PC-3 (cell line): ENCODE measurements at regions not wholly inside any gene's neighbourhood (a gene's known extent, or its start where the extent isn't known, plus 50 kb on each side); places are given as distances from the start of the nearest gene placed in this dataset.

Experiments used
- ATAC-seq: fragments of 200-7000 bp; cut with Tn5 transposase; 2 replicates; pipeline ENCODE4 v1.9.1; 2020; ENCODE audit warnings: mild to moderate bottlenecking, moderate library complexity
- BruUV-seq: library from RNA; stranded (reverse); fragments of 400-500 nt; replicated peaks from 2 replicates; lab custom pipeline; 2021; lab: Mats Ljungman, UMichigan
- CTCF ChIA-PET: fragments of 300-600 bp; sonication (Branson Sonifier 250); formaldehyde crosslinking; loops from one replicate; lab custom pipeline; 2022; ENCODE audit warnings: antibody characterized with exemption; lab: Charles Lee
- POLR2A ChIA-PET: fragments of 300-600 bp; sonication (Branson Sonifier 250); formaldehyde crosslinking; loops from one replicate; lab custom pipeline; 2022; ENCODE audit warnings: antibody characterized with exemption; ENCODE audit not compliant: unreplicated experiment; lab: Charles Lee
- DNase-seq: peaks from one replicate; pipeline ENCODE4 v3.0.0-alpha.2; 2015
- H2AFZ ChIP-seq: fragments of 300-600 bp; sonication (generic); 2 replicates; pipeline ENCODE4 v1.6.0; 2016; ENCODE audit warnings: antibody characterized with exemption, low read length
- H3F3A ChIP-seq: fragments of 300-600 bp; sonication (generic); one replicate; pipeline ENCODE4 v1.6.0; 2017; ENCODE audit warnings: antibody characterized with exemption, low read length, control low read depth, mild to moderate bottlenecking; ENCODE audit not compliant: unreplicated experiment
- H3K27ac ChIP-seq: fragments of 300-600 bp; sonication (generic); 2 replicates; pipeline ENCODE4 v1.5.1; 2016; ENCODE audit warnings: mild to moderate bottlenecking, low read length
- H3K27me3 ChIP-seq: fragments of 300-600 bp; sonication (generic); 2 replicates; pipeline ENCODE4 v1.6.1; 2016; ENCODE audit warnings: low read length, mixed read lengths
- H3K36me3 ChIP-seq: fragments of 300-600 bp; sonication (generic); 2 replicates; pipeline ENCODE4 v1.6.1; 2016; ENCODE audit warnings: low read depth, mixed run types, low read length, mixed read lengths
- H3K4me1 ChIP-seq: fragments of 300-600 bp; sonication (generic); 2 replicates; pipeline ENCODE4 v1.5.1; 2016; ENCODE audit warnings: low read length; ENCODE audit not compliant: insufficient read depth
- H3K4me2 ChIP-seq: fragments of 300-600 bp; sonication (generic); 2 replicates; pipeline ENCODE4 v1.6.0; 2016; ENCODE audit warnings: low read length
- H3K4me3 ChIP-seq: fragments of 300-600 bp; sonication (generic); 2 replicates; pipeline ENCODE4 v1.5.1; 2016; ENCODE audit warnings: mild to moderate bottlenecking, low read length, mixed read lengths
- H3K79me2 ChIP-seq: fragments of 300-600 bp; sonication (generic); 2 replicates; pipeline ENCODE4 v1.6.1; 2017; ENCODE audit warnings: low read length, mixed read lengths
- H3K9ac ChIP-seq: fragments of 300-600 bp; sonication (generic); 2 replicates; pipeline ENCODE4 v1.6.0; 2016; ENCODE audit warnings: mild to moderate bottlenecking, low read length
- H3K9me2 ChIP-seq: fragments of 300-600 bp; sonication (generic); replicated peaks from 2 replicates; pipeline ENCODE4 v1.6.1; 2016; ENCODE audit warnings: mixed run types, low read length, mixed read lengths
- H3K9me3 ChIP-seq: fragments of 300-600 bp; sonication (generic); 2 replicates; pipeline ENCODE4 v1.6.1; 2016; ENCODE audit warnings: low read length, mixed read lengths
- H4K20me1 ChIP-seq: fragments of 300-600 bp; sonication (generic); 2 replicates; pipeline ENCODE4 v1.6.1; 2016; ENCODE audit warnings: low read length, mixed read lengths
- CTCF ChIP-seq: fragments of 300-600 bp; sonication (generic); conservative IDR thresholded peaks from 2 replicates; pipeline ENCODE4 v1.5.1; 2017; ENCODE audit warnings: antibody characterized with exemption, low read depth, mild to moderate bottlenecking, low read length
- EZH2 ChIP-seq: fragments of 300-600 bp; sonication (generic); IDR thresholded peaks from one replicate; pipeline ENCODE4 v1.6.1; 2017; ENCODE audit warnings: antibody characterized with exemption, mild to moderate bottlenecking, low read length; ENCODE audit not compliant: unreplicated experiment
- EZH2phosphoT487 ChIP-seq: fragments of 300-600 bp; sonication (generic); IDR thresholded peaks from 2 replicates; pipeline ENCODE4 v1.6.1; 2018; ENCODE audit warnings: mild to moderate bottlenecking, antibody characterized with exemption, low read length, borderline replicate concordance
- intact Hi-C: fragments of 100-400 bp; cut with micrococcal nuclease; formaldehyde crosslinking; loops from 2 replicates; pipeline ENCODE4 v1.9.0; 2023

- H3K4me2 ChIP-seq: no peak overlapping the region
- no peaks in the 10 kb centered on the region for H3K9me2 ChIP-seq
- H3K9ac ChIP-seq: no peak overlapping the region
- H3F3A ChIP-seq: no peaks in the 10 kb centered on the region
- no peaks in the 10 kb centered on the region for H3K9me3 ChIP-seq
- TF ChIP-seq EZH2 (no peak), EZH2phosphoT487 (no peak), CTCF (no peak)
- no peaks in the 10 kb centered on the region for H3K27me3 ChIP-seq
- intact Hi-C loops: no loop called here
- no peaks in the 10 kb centered on the region for H3K79me2 ChIP-seq
- ChIA-PET CTCF (no interaction called here), POLR2A (no interaction called here)
- no peak overlapping the region for H2AFZ ChIP-seq
- DNase-seq (peak; percentile 16), ATAC-seq (peak; percentile 49; the same call in 1 of the 2 replicates)
- H4K20me1 ChIP-seq: no peaks in the 10 kb centered on the region
- no peaks in the 10 kb centered on the region for H3K36me3 ChIP-seq
- no TSS peak for BruUV-seq
- no peak overlapping the region for H3K27ac ChIP-seq
- no peak overlapping the region for H3K4me3 ChIP-seq
- no peaks in the 10 kb centered on the region for H3K4me1 ChIP-seq
Measured at GRCh38 chr5:165263536-165263935, 1758.1 kb downstream of the MAT2B start.

- no TSS peak for BruUV-seq
- ATAC-seq: no peak
- H3K36me3 ChIP-seq: no peaks in the 10 kb centered on the region
- H3K27me3 ChIP-seq: no peaks in the 10 kb centered on the region
- H3K4me3 ChIP-seq: no peak overlapping the region
- no peaks in the 10 kb centered on the region for H3K79me2 ChIP-seq
- DNase-seq: no peak
- no peaks in the 10 kb centered on the region for H3K9me2 ChIP-seq
- intact Hi-C loops: no loop called here
- no peak overlapping the region for H3K27ac ChIP-seq
- H2AFZ ChIP-seq: no peak overlapping the region
- H3K4me1 ChIP-seq: no peaks in the 10 kb centered on the region
- H4K20me1 ChIP-seq: no peaks in the 10 kb centered on the region
- ChIA-PET POLR2A (no interaction called here), CTCF (no interaction called here)
- H3K4me2 ChIP-seq: no peak overlapping the region
- no peak overlapping the region for H3K9ac ChIP-seq
- TF ChIP-seq CTCF (no peak), EZH2 (no peak), EZH2phosphoT487 (no peak)
- H3K9me3 ChIP-seq: no peaks in the 10 kb centered on the region
- no peaks in the 10 kb centered on the region for H3F3A ChIP-seq
Measured at GRCh38 chr5:165266939-165267338, 1761.5 kb downstream of the MAT2B start.

- Histone ChIP-seq H3K9me2 (no peaks in the 10 kb centered on the region), H3K4me3 (no peak overlapping the region), H3K27me3 (no peaks in the 10 kb centered on the region), H3K27ac (no peak overlapping the region), H3K79me2 (no peaks in the 10 kb centered on the region), H3K9ac (no peak overlapping the region), H3F3A (no peaks in the 10 kb centered on the region), H4K20me1 (no peaks in the 10 kb centered on the region), H3K4me2 (no peak overlapping the region), H3K4me1 (no peaks in the 10 kb centered on the region), H3K9me3 (no peaks in the 10 kb centered on the region), H3K36me3 (no peaks in the 10 kb centered on the region), H2AFZ (no peak overlapping the region)
- DNase-seq (no peak), ATAC-seq (no peak)
- POLR2A ChIA-PET: no interaction called here
- CTCF ChIA-PET: no interaction called here
- no peak for TF ChIP-seq EZH2phosphoT487
- intact Hi-C loops: no loop called here
- no TSS peak for BruUV-seq
Measured at GRCh38 chr5:165272436-165272835, 1767.0 kb downstream of the MAT2B start.
